ENCODE measurements at regions not wholly inside any gene's neighbourhood (a gene's known extent, or its start where the extent isn't known, plus 50 kb on each side); places are given as distances from the start of the nearest gene placed in this dataset.
A peak's percentile ranks its signal among the peaks of the same experiment; 100 is the strongest.

DNA sequence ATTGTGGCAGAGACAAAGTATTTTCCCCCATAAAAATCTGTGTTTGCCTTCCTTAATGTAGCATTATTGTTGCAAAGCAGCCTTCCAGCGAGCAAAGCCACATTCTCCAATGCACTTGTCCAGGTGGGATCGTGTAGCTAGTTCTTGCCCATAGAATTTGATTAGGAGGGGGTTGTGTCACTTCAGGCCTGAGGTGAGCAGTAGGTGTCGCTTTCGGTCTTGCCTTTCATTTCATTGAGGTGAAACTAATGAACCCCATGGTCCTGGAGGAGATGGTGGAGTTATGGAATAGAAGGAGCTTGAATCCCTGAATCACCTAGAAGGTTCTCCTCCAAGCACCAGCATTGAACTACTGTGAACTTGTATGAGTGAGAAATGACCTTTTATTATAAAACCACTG lies 318.9 kb upstream of the PBX1 start:
- H3K4me3 ChIP-seq (ENCODE audit: low read depth, low read length), result no peak overlapping the region

DNA sequence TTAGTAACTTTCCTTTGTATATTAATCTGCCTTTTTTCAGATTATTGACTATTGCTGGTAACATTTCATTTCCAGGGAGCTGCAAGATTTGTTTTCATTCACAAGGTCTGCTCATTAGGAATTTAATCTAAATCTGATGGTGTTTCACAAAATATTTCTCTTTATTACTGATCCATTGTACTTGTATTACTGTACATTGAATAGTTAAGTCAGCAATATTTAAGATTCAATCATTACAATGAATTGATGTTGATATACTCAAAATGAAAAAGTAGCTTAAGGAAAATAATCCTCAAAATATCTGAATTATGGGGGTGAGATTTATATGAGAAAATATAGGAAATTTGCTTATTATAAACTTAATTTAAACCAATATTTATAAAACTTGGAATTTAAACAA lies 308.6 kb upstream of the PBX1 start:
- no peak overlapping the region for H3K4me3 ChIP-seq (ENCODE audit: low read depth, low read length)

DNA sequence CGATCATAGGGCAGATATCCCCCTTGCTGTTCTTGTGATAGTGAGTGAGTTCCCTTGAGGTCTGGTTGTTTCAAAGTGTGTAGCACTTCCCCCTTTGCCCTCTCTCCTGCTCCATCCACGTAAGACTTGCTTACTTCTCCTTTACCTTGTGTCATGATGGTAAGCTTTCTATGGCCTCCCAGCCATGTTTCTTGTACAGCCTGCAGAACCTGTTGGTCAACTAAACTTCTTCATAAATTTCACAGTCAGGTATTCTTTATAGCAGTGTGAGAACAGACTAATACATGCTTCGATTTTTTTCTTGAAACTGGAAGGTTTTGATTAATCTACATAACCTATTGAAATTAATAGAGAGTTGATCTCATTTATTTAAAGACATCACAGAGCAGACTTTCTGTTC lies 302.5 kb upstream of the PBX1 start:
- no peak overlapping the region for H3K4me3 ChIP-seq (ENCODE audit: low read depth, low read length)

DNA sequence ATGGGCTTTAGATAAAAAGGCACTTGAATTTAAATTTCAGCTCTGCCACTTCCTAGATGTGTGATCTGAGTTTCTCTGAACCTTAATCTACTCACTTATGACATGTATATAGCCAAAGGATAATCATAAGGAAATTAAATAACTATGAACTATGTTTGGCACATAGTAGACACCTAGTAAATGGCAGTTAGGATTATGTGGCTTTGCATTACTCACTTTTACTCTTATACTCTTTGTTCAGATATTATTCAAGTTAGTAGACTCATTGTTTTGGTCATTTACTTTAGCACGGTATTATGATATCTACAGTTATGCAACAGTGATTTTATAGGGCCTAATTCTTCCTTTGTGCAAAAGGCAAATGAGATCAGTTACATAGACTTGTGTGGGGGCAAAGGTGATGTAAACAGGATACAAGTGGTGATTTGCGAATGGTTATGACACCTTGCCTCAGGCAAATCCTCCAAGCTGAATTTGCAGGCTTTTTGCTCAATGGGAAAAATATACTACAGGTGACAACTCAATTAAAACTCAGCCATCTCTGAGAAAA lies 297.2 kb upstream of the PBX1 start:
- no peak overlapping the region for H3K4me3 ChIP-seq (ENCODE audit: low read depth, low read length)

DNA sequence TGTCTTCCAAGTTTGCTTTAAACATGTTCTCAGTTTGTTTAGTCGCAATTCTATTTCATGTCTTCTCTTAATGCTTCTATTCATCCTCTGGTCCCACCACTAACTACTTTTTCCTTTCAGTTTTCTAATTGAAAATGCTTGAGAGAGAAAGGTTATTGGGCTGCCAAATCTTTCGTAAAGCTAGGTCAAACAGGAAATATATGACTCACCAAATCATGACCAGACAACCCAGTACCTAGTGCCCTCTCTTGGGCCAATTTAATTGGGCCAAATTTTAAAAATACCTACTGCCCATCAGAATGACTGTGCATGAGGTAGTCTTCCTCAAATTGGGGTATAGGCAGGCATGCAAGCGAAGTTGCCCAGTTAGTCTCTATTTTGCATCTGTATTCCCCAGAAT lies 295.4 kb upstream of the PBX1 start:
- no peak overlapping the region for H3K4me3 ChIP-seq (ENCODE audit: low read depth, low read length)

DNA sequence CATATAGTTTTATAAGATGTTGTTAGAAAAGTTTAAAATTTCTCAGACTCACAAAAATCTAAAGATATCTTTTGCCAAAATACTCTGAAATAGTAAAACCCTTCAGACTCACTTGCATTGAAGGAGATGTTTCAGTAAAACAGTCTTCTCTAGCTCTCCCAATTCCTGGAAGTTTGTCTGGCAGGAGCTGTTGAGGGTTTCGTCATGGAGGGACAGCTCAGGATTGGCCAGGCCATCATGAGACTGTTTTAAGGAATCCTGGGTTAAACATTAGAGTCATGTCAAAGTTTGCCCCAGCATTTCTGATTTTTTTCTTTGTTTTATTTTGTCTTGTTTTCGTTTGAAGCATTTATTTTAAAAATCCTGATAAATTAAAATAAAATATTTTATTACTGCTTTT lies 293.8 kb upstream of the PBX1 start:
- H3K4me3 ChIP-seq (ENCODE audit: low read depth, low read length), result no peak overlapping the region

DNA sequence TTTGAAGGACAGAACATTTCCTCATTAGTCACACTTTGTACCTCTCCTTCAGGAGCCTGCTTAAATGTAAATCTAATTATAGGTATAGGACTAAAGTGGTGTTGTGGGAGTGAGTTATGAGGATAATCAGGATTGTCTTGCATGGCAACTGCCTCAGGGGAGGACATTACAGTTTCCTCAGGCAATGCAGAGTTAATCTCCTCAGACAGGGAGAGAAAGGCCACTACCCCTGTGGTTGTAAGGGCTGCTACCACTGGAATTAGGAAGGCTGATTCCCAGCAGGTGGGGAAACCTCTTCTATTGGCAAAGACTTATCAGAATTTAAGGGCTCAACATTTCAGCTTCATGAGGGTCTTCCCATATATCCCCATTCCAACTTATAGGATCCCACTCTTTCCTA lies 286.8 kb upstream of the PBX1 start:
- no peak overlapping the region for H3K4me3 ChIP-seq (ENCODE audit: low read depth, low read length)

DNA sequence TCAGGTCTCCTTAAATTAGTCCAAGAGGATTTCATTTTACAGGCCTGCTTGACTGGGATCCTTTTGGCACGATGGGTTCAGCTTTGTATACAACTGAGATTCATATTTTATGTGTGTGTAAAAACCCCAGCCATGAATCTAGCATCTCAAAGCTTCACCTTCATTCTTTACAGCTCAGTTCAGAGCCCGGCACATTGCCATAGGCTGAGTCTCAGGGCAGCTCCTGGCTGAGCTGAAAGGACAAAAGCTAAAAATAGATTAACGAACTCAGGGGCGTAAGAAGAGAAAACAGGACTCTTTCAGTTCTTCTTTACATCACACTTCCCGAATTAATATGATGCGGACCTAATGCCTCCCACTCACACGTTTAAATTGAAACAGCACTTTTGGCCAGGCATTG lies 262.8 kb upstream of the PBX1 start:
- H3K4me3 ChIP-seq (ENCODE audit: low read depth, low read length), result no peak overlapping the region

DNA sequence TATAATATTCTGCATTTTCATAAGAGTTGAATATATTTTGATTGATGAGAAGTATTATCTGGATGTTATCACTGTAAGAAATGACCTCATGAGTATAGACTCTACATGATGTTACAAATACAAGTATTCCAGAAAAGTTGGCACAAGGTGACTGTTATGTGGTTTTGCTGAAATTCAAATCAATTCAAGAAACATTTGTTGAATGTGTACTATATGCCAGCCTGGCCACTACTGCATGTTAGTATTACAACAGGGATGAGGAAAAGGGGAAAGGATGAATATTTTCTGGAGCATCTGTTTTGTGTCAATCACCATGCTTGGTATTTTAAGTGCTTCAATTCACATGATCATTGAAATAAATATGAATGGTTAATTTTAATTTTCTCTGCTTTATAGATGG lies 250.9 kb upstream of the PBX1 start:
- H3K4me3 ChIP-seq (ENCODE audit: low read depth, low read length), result no peak overlapping the region

DNA sequence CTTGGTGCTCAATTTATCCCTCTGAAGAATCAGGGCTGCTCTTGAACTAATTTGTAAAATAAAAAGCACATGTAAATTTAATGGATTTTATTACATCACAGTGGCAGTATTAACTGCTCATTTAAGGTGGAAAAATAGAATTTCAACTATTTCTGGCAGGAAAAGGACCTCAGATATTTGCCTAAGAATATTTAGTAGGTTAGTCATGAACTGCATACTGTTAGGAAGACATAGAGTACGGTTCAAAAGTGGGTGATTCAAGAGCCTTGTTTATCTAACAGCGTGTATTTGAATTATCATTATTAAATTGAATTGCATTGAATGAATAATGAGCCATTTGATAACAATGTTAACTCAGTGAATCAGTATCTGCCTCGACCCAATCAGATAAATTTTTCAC lies 248.8 kb upstream of the PBX1 start:
- H3K4me3 ChIP-seq (ENCODE audit: low read depth, low read length), result no peak overlapping the region

DNA sequence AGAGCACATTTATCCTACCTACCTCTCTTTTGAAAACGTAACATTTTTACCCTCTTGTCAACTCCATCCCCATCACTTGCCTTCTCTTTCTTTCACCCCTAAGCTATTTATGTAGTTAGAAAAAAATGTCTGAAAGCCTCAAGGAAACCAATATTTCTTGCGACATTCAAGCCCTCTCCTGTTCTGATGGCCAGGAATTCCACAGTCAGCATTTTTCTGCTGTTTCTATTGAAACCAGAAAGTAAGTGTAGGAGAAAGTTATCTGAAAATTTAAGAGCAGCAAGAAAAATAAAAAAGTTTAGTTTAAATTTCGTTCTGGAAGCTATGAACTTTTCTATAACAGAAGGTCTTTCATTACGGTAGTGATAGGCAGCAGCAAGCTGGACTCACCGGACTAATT lies 247.6 kb upstream of the PBX1 start:
- H3K4me3 ChIP-seq (ENCODE audit: low read depth, low read length), result no peak overlapping the region

DNA sequence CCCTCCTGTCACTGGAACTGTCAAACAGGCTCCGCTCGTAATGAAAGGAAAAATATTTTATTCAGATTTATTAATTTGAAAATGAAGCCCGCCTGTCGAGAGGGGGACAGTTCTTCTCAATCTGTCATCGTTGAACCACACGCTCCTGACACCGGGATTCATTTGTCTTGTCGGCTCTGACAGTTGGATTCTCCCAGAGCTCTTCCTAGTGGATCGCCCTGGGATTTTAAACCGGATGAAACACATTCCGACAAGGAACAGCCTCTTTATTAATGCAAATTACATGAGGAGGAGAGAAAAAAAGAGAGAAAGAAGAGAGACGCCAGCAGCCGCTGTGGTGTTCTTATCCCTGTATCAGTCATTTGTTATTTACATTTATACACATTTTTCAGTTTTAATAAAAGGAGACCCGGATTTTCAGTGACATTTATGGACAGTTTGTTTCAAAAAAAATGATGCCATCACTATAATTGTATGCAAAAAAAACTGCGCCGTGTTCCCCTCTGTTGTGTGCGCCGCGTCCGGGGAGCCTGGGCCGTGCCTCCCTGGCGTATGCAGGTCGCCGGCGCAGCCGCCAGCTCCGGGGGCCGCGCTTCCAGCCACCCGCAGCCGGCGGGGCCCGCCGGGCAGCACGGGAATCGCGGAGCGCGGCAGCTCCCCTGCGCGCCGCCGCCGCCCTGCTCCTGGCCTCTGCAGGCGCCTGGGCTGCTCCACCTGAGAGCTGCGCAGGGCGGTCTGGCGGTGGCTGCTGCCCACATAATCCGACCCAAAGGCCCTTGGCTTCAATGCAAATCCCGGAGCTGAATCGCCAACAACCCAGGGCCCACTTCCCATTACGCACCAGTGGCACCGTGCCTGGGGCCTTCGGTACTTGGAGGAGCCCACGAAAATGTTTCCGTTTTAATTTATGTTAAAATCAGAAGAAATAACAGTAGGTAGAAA lies 237.9 kb upstream of the PBX1 start:
- H3K4me3 ChIP-seq (ENCODE audit: low read depth, low read length), result peak overlapping the region; percentile 17

DNA sequence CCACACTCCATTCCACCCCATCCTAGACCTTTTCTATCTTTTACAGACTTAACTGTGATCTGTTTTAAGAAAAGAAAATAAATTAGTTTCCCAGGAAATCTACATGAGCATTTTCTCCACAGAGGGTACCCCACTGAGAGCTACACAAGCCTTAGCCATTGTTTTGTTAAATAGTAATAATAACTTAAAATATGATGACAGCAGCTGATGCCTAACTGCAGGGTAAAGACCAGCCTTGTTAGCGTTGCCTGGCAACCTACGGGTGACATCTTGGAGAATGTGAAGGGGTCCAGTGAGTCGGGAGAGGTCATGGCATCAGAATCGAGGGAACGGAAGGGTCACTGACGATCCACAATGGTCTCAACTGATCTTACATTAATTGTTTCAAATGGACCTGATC lies 233.2 kb upstream of the PBX1 start:
- H3K4me3 ChIP-seq (ENCODE audit: low read depth, low read length), result no peak overlapping the region

DNA sequence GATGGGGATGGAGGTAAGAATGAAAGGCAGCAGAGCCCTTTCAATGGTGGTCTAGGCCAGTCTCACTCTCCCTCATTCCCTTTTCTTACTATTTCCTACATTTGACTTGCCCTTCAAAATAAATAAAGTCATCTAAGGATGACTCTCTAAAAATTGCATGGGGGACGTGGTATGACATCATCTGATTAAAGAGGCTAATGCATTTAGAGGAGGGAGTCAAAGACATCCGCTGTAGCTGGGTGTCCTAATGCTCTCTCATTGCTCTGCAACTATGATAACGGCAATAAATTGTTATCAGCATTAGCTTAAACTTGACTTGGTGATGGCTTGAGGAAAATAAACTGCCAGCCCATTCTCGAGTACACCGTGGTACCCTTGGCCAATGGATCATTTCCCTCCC lies 225.6 kb upstream of the PBX1 start:
- no peak overlapping the region for H3K4me3 ChIP-seq (ENCODE audit: low read depth, low read length)

DNA sequence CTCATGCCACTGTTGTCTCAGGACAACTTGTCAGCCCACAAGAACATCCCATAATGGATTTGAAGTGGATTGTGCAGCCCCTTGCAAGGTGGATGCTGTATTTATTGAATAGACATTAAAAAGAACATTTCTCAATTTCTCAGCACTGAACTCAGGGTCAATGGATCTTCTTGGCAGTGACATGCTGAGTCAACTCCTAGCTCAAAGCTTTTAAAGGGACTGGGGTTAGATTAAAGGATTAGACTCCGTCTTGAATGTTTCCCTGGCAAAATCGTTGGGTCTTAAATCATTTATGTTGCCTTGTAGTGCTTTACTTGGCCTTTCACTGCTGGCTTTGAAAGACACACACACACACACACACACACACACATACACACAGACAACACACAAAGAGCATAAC lies 221.6 kb upstream of the PBX1 start:
- H3K4me3 ChIP-seq (ENCODE audit: low read depth, low read length), result no peak overlapping the region

DNA sequence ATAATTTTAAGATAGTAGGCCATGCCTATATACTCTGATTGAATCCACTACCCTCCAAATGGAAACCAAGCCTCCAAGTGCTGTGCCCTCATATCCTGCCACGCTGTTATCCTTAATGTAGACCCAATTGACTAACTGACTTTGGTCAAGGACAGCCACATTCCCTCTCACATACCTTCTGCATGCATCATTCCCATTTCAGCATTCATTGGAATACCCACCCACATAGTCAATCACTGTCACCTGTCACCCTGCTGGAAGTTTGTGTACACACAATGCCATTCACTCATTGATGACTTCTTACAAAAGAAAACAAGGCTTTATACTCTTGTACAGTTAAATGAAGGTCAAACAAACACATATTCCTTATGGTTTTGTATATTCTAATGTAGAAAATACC lies 221.1 kb upstream of the PBX1 start:
- no peak overlapping the region for H3K4me3 ChIP-seq (ENCODE audit: low read depth, low read length)

DNA sequence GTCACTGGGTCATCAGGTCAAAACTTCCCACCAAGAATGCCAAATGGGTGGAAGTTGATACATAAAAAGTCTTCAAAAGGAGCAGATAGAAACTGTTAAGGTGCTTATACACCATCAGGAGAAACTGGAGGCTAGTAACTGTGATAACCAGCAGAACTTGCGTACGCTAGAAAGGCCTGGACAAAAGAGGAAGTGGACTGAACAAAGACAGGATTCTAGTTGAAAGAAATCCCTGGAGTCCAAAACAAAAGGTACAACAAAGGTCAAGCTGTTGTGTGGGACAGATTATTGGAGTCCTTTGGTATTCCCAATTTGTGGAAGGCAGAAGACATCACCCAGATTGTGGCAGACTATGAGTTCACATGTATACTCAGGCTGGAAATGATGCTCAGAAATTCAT lies 215.8 kb upstream of the PBX1 start:
- H3K4me3 ChIP-seq (ENCODE audit: low read depth, low read length), result no peak overlapping the region

DNA sequence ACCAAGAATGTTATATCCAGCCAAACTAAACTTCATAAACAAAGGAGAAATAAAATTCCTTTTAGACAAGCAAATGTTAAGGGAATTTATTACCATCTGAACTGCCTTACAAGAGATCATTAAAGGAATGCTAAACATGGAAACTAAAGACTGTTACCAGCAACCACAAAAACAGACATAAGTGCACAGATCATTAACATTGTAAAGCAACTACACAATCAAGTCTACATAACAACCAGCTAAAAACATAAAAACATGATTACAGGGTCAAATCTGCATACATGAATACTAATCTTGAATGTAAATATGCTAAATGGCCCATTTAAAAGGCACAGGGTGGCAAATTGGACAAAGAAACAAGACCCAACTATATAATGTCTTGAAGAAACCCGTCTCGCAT lies 211.0 kb upstream of the PBX1 start:
- no peak overlapping the region for H3K4me3 ChIP-seq (ENCODE audit: low read depth, low read length)

DNA sequence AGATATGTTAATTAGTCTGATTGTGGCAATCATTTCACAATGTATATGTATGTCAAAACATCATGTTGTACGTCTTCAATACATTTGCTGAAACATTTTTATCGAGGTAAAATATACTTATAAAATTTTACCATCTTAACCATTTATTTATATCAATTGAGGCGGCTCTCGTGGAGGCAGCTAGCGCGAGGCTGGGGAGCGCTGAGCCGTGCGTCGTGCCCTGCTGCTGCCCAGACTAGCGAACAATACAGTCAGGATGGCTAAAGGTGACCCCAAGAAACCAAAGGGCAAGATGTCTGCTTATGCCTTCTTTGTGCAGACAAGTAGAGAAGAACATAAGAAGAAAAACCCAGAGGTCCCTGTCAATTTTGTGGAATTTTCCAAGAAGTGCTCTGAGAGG lies 202.5 kb upstream of the PBX1 start:
- H3K4me3 ChIP-seq (ENCODE audit: low read depth, low read length), result no peak overlapping the region

DNA sequence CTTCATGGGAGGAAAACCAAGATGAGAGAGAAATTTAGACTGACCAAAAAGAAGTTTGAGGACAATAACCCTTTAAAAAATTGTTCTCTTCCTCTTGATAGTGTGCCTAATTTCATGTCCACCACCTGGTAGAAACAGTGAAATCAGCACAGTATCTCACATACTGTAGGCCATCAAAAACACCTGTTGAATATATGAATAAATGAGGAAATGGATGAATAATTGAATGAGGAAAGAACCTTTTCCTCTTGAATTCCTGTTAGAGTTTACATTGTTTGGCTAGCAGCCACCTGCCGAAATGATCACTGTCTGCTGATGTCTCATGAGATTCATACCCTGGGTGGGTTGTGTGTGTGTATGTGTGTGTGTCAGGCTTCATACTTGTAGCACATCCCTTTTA lies 198.7 kb upstream of the PBX1 start:
- no peak overlapping the region for H3K4me3 ChIP-seq (ENCODE audit: low read depth, low read length)

DNA sequence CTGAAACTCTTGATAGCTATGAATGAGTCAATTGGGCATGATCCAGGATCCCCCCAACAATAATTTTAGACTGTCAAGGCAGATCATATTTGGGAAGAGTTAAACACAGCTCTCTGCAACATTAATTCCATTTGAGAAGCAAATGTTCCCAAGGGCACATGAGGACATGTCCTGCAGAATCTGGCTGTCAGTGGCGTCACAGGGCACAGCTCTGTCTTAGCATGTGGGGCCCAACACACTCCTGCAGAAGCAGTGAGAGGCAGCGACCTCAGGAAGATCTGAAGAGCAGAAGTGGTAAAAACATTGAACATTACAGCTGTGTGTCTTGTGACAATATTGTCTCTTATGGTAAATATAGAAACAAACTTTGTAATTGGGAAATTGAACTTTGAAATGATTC lies 197.1 kb upstream of the PBX1 start:
- no peak overlapping the region for H3K4me3 ChIP-seq (ENCODE audit: low read depth, low read length)

DNA sequence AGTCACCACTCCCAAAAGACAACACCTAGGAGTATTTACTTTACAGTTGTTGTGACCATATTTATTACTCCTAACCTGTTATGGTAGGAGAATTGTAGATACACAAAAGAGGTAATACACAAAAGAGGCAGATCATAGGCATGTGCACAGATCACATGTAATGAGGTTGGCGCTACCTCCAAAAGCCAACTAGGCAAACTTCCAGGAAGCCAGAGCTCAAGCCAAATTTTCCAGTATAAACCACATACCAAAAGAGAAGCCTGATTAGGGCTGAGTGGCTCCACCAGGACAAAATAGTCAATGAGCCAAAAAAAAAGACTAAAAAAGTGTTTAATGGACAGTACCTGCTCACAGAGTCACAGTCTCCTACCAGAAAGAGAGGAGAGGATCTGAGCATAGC lies 195.0 kb upstream of the PBX1 start:
- no peak overlapping the region for H3K4me3 ChIP-seq (ENCODE audit: low read depth, low read length)

DNA sequence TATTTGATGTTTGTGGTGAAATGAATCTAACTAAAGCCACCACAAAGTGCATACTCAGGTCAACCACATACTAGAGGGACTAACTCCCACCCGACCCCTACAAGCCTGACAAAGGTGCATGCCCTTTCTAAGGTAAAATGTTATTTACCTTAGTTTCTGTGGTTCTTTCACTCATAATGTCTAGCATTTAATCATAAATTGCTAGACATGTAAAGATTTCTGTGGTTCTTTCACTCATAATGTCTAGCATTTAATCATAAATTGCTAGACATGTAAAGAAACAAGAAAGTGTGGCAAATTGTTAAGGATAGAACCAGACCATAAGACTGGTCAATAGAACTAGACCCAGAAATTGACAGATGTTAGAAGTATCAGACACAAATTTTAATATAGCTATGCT lies 193.0 kb upstream of the PBX1 start:
- H3K4me3 ChIP-seq (ENCODE audit: low read depth, low read length), result no peak overlapping the region

Data from iPS-11a (cell line).